GM12878 (cell line): ENCODE measurements at regions not wholly inside any gene's neighbourhood (a gene's known extent, or its start where the extent isn't known, plus 50 kb on each side); places are given as distances from the start of the nearest gene placed in this dataset.

Source experiments
- CTCF ChIP-seq, 3 experiments: IDR thresholded peaks in 2 of 3; conservative IDR thresholded peaks in 1 of 3; 2 replicates each; pipeline ENCODE4 v1.5.1; 2011; ENCODE audit warnings: low read depth in 3 of 3, low read length in 3 of 3, mild to moderate bottlenecking in 3 of 3, control low read depth in 2 of 3, moderate library complexity in 2 of 3, inconsistent platforms in 1 of 3, mixed read lengths in 1 of 3; ENCODE audit not compliant: control insufficient read depth in 2 of 3, insufficient read depth in 1 of 3; ENCODE audit errors: extremely low read depth in 1 of 3
- EP300 ChIP-seq, 2 experiments: fragments of 150-350 bp in 1 of 2; IDR thresholded peaks; 2 replicates each; pipeline ENCODE4 v1.6.1; 2011 to 2012; ENCODE audit warnings: low read depth in 2 of 2, low read length in 2 of 2, borderline replicate concordance in 1 of 2, improper control_type of control experiment in 1 of 2, inconsistent platforms in 1 of 2; ENCODE audit not compliant: control insufficient read depth in 1 of 2
- ESRRA ChIP-seq: IDR thresholded peaks from 2 replicates; pipeline ENCODE4 v1.6.1; 2012; ENCODE audit warnings: mild to moderate bottlenecking, low read length, improper control_type of control experiment
- EZH2 ChIP-seq: IDR thresholded peaks from 2 replicates; pipeline ENCODE4 v1.6.1; 2012; ENCODE audit warnings: low read depth, mild to moderate bottlenecking, control low read depth, inconsistent platforms, low read length, borderline replicate concordance; ENCODE audit not compliant: control insufficient read depth
- FOS ChIP-seq: IDR thresholded peaks from 3 replicates; pipeline ENCODE4 v1.6.1; 2011; ENCODE audit warnings: borderline replicate concordance; ENCODE audit not compliant: insufficient read length; ENCODE audit errors: extremely low read depth
- FOXM1 ChIP-seq: IDR thresholded peaks from 2 replicates; pipeline ENCODE4 v1.6.1; 2012; ENCODE audit warnings: low read depth, mild to moderate bottlenecking, inconsistent platforms, low read length, moderate library complexity
- GABPA ChIP-seq: IDR thresholded peaks from 2 replicates; pipeline ENCODE4 v1.6.1; 2014; ENCODE audit warnings: antibody characterized with exemption, low read depth, mild to moderate bottlenecking, inconsistent platforms
- JUNB ChIP-seq: IDR thresholded peaks from 2 replicates; pipeline ENCODE4 v1.6.1; 2016; ENCODE audit warnings: antibody characterized with exemption, mild to moderate bottlenecking
- TCF12 ChIP-seq: IDR thresholded peaks from 2 replicates; pipeline ENCODE4 v1.6.1; 2011; ENCODE audit warnings: low read depth, mild to moderate bottlenecking, low read length
- ZNF274 ChIP-seq: IDR thresholded peaks from one replicate; pipeline ENCODE4 v1.8.0; 2011; ENCODE audit not compliant: insufficient read length, insufficient read depth

- TF ChIP-seq FOXM1 = no peak
- TF ChIP-seq EZH2 = no peak
- no peak for TF ChIP-seq FOS
- TF ChIP-seq CTCF (IDR thresholded peaks at IDR 0.05 in 2 of 3, conservative IDR thresholded peaks at IDR 0.05 in 1 of 3; ENCODE audit: control insufficient read depth in 2 of 3, extremely low read depth in 1 of 3, insufficient read depth in 1 of 3, low read depth in 3 of 3, low read length in 3 of 3) = peak; percentile 32 to 42 (median 35); a peak in 4 of 6 replicates
- no peak for TF ChIP-seq GABPA
- no peak for TF ChIP-seq ZNF274
- no peak for TF ChIP-seq ESRRA
- TF ChIP-seq JUNB = no peak
- no peak for TF ChIP-seq TCF12
- TF ChIP-seq EP300 (IDR thresholded peaks at IDR 0.05; ENCODE audit: borderline replicate concordance in 1 of 2, control insufficient read depth in 1 of 2, low read depth in 2 of 2, low read length in 2 of 2) = no peak
These were observed 105.3 kb upstream of the BMP5 start for GRCh38 chr6:55980627-55981211.
